Activated naive CD4-positive, alpha-beta T cell treated with anti-CD3 and anti-CD28 coated beads, Interleukin-2, amount 50 U/mL, for 24 hours (primary cell): ENCODE measurements at regions not wholly inside any gene's neighbourhood (a gene's known extent, or its start where the extent isn't known, plus 50 kb on each side); places are given as distances from the start of the nearest gene placed in this dataset.

Experiments used
- H3K27ac Mint-ChIP-seq: one replicate; pipeline ENCODE4 v1.8.0; 2021; ENCODE audit warnings: mild to moderate bottlenecking, mixed read lengths
- H3K27me3 Mint-ChIP-seq: one replicate; pipeline ENCODE4 v1.8.0; 2021; ENCODE audit warnings: mixed read lengths
- H3K36me3 Mint-ChIP-seq: one replicate; pipeline ENCODE4 v1.8.0; 2021; ENCODE audit warnings: mixed read lengths
- H3K4me1 Mint-ChIP-seq: one replicate; pipeline ENCODE4 v1.8.0; 2021; ENCODE audit warnings: mixed read lengths
- H3K4me3 Mint-ChIP-seq: one replicate; pipeline ENCODE4 v1.8.0; 2021; ENCODE audit warnings: mild to moderate bottlenecking, mixed read lengths
- H3K9me3 Mint-ChIP-seq: one replicate; pipeline ENCODE4 v1.8.0; 2021; ENCODE audit warnings: mixed read lengths

DNA sequence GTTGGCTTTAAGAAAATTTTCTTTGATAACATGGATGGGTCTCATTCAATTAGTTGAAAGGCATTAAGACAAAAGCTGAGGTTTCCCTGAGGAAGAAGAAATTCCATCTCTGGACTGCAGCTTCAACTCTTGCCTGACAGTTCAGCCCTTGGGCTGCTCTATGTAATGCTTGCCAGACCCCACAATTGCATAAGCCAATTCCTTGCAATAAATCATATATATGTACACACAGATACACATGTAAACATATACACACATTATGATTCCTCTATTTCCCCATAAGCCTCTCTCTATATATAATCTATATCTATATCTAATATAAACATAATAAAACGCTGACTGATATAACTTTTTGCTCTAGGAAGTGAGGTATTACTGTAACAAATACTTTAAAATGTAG, 301.5 kb upstream of the PRMT6 start:
- H3K27me3 Mint-ChIP-seq: no peaks in the 10 kb centered on the region
- no peak overlapping the region for H3K27ac Mint-ChIP-seq
- H3K4me1 Mint-ChIP-seq: no peaks in the 10 kb centered on the region
- no peak overlapping the region for H3K4me3 Mint-ChIP-seq
- H3K36me3 Mint-ChIP-seq: no peaks in the 10 kb centered on the region
- H3K9me3 Mint-ChIP-seq: peaks cover 6% of the 10 kb centered on the region

DNA sequence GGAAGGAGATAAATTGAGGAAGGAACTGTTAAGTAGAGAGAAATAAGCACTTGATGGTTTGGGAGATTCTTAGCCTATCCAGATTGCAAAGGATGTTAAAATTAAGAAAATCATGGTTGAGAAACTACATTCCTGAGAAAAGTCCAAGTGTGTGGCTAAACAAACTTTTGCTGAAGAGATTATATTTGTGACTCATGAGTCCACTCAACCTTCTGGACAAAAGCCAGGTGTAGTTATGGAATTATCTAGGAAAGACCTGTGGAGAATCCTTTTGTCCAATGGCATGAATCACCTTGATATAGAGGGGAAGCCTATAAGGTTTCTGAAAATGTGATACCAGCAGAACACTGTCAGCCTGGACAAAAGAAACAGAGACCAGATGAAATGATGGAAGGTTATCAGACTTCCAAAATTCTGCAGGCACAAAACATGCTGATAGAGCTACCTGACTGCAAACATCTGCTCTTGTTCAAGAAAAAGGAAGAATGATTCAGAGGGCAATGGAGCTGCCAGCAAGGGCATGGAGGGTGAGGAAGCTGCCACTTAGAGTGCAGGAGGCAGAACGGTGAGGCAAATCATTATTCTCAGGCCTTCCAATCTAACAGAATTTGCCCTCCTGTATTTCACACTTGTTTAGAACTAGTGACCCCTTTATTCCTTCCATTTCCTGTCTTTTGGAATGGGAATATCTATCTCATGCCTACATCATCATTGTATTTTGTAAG, 300.6 kb upstream of the PRMT6 start:
- Mint-ChIP-seq H3K4me3 (no peak overlapping the region), H3K9me3 (peaks cover 6% of the 10 kb centered on the region), H3K27ac (no peak overlapping the region), H3K36me3 (no peaks in the 10 kb centered on the region), H3K27me3 (no peaks in the 10 kb centered on the region), H3K4me1 (no peaks in the 10 kb centered on the region)

GRCh38 chr1:106756752-106757151, 299.7 kb upstream of the PRMT6 start:
- H3K4me3 Mint-ChIP-seq: no peak overlapping the region
- H3K36me3 Mint-ChIP-seq: no peaks in the 10 kb centered on the region
- no peaks in the 10 kb centered on the region for H3K27me3 Mint-ChIP-seq
- H3K9me3 Mint-ChIP-seq: peaks cover 6% of the 10 kb centered on the region
- H3K27ac Mint-ChIP-seq: no peak overlapping the region
- H3K4me1 Mint-ChIP-seq: no peaks in the 10 kb centered on the region

- H3K27ac Mint-ChIP-seq: no peak overlapping the region
- H3K4me3 Mint-ChIP-seq: no peak overlapping the region
- no peaks in the 10 kb centered on the region for H3K4me1 Mint-ChIP-seq
- H3K27me3 Mint-ChIP-seq: no peaks in the 10 kb centered on the region
- H3K9me3 Mint-ChIP-seq: no peaks in the 10 kb centered on the region
- H3K36me3 Mint-ChIP-seq: no peaks in the 10 kb centered on the region
These were observed 288.4 kb upstream of the PRMT6 start for GRCh38 chr1:106768077-106768476.

DNA sequence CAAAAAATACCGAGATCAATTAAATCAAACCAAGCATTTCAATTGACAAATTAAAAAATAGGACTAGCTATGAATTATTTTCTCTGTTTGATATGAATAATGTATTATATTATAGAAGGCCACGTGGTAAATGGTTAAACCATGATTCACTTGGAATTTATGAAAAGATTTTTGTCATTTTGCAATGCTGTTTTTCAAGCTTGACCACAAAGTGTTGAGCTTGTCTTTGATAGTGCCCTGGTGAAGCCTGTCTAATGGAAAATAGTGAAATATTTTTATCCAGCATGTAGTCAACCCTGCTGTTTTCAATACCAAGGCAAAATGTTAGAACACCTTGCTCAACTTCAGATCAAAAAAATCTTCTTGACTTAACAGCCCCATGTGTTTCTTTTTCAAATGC, 288.0 kb upstream of the PRMT6 start:
- no peaks in the 10 kb centered on the region for H3K36me3 Mint-ChIP-seq

DNA sequence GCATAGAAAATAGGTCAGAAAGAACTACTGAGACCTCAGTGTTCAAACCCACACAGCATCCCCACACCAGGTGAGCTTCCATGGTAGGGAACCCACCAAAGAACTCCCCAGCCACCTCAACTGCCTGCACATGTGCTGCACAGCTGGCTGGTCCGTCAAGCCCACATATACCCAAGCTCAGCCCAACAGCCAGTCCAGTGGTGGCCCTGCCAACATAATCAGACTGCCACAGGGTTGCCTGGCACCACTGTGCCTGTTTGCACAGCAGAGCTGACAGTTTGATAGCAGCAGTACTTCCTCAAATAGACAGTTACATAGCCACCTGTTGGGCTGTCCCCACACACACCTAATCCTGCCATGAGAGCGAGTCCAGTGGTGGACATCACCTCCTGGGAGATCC, 283.3 kb upstream of the PRMT6 start:
- Mint-ChIP-seq H3K27ac (no peak overlapping the region), H3K4me1 (no peaks in the 10 kb centered on the region), H3K27me3 (no peaks in the 10 kb centered on the region), H3K36me3 (no peaks in the 10 kb centered on the region), H3K4me3 (no peak overlapping the region), H3K9me3 (peaks cover 26% of the 10 kb centered on the region)

More for the DNA sequence above, 288.0 kb upstream of the PRMT6 start:
- Mint-ChIP-seq H3K27ac (no peak overlapping the region), H3K27me3 (no peaks in the 10 kb centered on the region), H3K9me3 (peaks cover 2% of the 10 kb centered on the region), H3K4me3 (no peak overlapping the region), H3K4me1 (no peaks in the 10 kb centered on the region)

DNA sequence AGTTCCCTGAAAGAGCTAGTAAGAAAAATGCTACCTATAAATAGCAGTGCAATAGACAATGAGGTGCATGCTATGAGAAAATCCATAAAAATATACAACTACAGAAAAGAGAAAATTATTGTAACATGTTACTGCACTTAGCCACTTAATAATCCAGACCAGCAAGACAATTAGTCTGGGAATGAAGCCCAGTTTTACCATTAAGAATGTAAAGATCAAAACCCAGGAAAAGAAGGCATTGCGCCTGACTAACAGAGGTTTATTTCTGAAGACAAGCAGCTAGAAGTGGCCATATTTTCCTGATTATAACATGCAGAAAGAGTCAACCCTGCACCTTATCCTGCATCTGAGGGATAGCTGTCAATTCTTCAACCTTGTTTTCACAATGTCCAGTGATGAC, 276.4 kb upstream of the PRMT6 start:
- Mint-ChIP-seq H3K9me3 (peaks cover 30% of the 10 kb centered on the region), H3K27ac (no peak overlapping the region), H3K4me3 (no peak overlapping the region)

DNA sequence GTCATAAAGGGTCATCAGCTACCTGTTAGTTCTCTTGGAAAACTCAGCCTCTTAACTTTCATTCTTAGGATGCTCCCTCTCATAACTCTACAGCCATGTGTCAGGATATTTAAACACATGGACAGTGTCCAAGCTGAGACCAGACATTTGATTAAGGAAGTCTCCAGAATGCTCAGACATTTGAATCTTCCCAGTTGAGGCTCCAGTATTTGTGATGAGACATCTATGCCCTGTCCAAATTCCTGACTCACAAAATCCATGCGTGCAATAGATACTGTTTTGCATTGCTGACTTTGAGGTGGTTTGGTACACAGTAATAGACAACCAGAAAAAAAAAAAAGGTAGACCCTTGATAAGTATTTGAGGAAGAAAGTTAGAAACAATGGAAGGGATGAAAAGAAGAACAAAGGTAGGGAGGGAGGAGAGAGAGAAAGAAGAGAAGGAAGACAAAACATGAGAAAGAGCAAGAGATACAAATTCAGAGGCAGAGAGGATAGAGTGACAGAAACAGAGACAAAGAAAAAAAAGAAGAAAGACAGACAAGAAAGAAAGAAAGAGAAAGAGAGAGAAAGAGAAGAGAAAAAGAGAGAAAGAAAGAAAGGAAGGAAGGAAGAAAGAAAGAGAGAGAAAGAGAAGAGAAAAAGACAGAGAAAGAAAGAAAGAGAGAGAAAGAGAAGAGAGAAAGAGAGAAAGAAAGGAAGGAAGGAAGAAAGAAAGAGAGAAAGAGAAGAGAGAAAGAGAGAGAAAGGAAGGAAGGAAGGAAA, 275.5 kb upstream of the PRMT6 start:
- Mint-ChIP-seq H3K27me3 (no peaks in the 10 kb centered on the region), H3K9me3 (peaks cover 30% of the 10 kb centered on the region), H3K27ac (no peak overlapping the region), H3K4me1 (no peaks in the 10 kb centered on the region), H3K4me3 (no peak overlapping the region), H3K36me3 (no peaks in the 10 kb centered on the region)

More for the DNA sequence above, 276.4 kb upstream of the PRMT6 start:
- no peaks in the 10 kb centered on the region for H3K36me3 Mint-ChIP-seq
- no peaks in the 10 kb centered on the region for H3K4me1 Mint-ChIP-seq
- H3K27me3 Mint-ChIP-seq: no peaks in the 10 kb centered on the region

DNA sequence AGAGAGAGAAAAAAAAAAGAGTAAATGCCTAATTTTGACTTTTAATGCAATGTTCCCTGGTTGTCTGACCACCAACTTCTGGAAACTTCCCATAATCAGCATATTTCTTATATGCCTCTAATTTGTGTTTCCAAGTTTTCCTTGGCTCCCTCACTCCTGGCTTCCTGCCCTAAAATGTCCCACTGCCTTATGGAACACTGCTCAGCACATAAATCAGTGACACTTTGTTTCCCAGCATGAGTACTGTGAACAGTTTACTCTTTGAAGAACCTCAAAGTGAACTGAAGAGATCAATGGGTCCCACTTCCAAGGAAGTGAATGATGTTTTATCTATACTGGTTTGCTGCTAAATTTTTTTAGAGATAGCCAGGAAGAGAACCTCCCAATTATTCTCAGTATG, 271.3 kb upstream of the PRMT6 start:
- Mint-ChIP-seq H3K36me3 (no peaks in the 10 kb centered on the region), H3K27ac (no peak overlapping the region), H3K9me3 (peaks cover 10% of the 10 kb centered on the region), H3K4me1 (no peaks in the 10 kb centered on the region), H3K27me3 (no peaks in the 10 kb centered on the region), H3K4me3 (no peak overlapping the region)

DNA sequence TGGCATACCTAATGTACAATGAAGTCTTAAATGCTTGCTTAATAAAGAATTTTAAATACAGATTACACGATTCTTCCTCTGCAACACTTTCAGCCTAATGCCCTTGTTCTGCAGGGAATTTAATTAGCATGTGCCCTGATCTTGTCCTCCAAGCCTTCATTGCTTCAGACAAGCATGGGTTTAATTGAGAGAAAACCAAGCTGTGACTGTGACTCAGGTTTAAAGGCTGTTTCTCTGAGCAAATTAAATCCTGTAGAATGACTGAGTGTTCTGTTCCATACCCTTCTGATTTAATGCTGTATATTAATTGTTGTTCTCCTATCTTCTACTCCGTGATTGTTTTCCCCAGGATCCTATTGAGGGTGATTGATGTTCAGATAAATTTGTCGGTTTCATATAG, 269.0 kb upstream of the PRMT6 start:
- Mint-ChIP-seq H3K36me3 (no peaks in the 10 kb centered on the region), H3K27me3 (no peaks in the 10 kb centered on the region), H3K9me3 (peaks cover 10% of the 10 kb centered on the region), H3K4me1 (no peaks in the 10 kb centered on the region), H3K27ac (no peak overlapping the region), H3K4me3 (no peak overlapping the region)

DNA sequence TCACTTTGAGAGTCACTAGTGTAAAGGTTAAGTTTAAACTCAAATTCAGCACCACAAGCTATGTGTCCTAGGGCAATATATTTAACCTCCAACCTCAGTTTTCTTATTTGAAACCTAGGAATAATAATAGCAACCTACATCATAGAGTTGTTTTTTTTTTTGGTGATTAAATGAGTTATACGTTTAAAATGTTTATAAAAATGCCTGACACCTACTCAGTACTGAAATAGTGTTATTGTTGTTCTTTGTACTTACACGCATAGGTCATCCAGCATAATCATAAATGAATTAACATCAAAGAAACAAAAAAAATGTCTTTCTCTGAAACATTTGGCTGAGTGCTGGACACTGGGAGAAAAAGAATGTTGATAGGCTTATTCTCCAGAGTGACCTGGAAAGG, 266.8 kb upstream of the PRMT6 start:
- Mint-ChIP-seq H3K36me3 (no peaks in the 10 kb centered on the region), H3K27me3 (no peaks in the 10 kb centered on the region), H3K4me1 (no peaks in the 10 kb centered on the region), H3K4me3 (no peak overlapping the region), H3K27ac (no peak overlapping the region), H3K9me3 (peaks cover 3% of the 10 kb centered on the region)

GRCh38 chr1:106791041-106791440, 265.4 kb upstream of the PRMT6 start:
- H3K27me3 Mint-ChIP-seq: no peaks in the 10 kb centered on the region
- no peaks in the 10 kb centered on the region for H3K36me3 Mint-ChIP-seq
- H3K4me1 Mint-ChIP-seq: no peaks in the 10 kb centered on the region
- no peak overlapping the region for H3K27ac Mint-ChIP-seq
- no peaks in the 10 kb centered on the region for H3K9me3 Mint-ChIP-seq
- no peak overlapping the region for H3K4me3 Mint-ChIP-seq

DNA sequence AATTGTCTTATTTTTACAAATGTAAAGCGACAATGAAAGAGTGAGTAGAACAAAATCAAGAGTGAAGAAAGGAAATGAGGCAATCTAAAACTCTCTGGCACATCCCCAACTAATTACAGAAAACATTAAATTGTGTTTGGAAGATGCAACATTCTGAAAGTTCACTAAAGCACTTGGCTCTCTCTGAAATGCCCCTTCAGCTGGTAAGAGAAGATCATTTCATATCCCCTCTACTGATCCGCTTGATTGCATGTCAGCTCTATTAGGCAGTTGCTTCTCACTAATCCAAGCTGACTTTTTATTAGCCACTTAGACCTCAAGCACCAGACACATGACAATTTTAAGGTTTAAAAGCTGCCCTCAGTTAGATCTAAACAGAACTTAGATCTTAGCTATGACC, 262.8 kb upstream of the PRMT6 start:
- Mint-ChIP-seq H3K27ac (no peak overlapping the region), H3K36me3 (no peaks in the 10 kb centered on the region), H3K27me3 (no peaks in the 10 kb centered on the region), H3K4me1 (no peaks in the 10 kb centered on the region), H3K4me3 (no peak overlapping the region), H3K9me3 (no peaks in the 10 kb centered on the region)

DNA sequence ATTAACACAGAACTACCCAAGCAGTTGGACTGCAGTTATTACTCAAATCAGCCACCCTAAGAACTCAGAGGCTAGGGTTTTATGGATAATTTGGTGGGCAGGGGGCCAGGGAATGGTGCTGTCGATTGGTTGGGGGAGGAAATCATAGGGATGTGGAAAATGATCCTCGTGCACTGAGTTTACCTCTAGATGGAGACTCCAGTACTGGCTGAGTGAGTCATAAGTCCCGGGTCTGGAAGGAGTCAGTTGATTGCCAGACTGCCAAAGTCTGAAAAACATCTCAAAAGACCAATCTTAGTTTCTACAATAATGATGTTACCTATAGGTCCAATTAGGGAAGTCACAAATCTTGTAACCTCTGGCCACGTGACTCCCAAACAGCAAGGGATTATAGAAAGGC, 257.5 kb upstream of the PRMT6 start:
- Mint-ChIP-seq H3K9me3 (no peaks in the 10 kb centered on the region), H3K27ac (no peak overlapping the region), H3K4me3 (no peak overlapping the region), H3K27me3 (no peaks in the 10 kb centered on the region), H3K4me1 (no peaks in the 10 kb centered on the region), H3K36me3 (no peaks in the 10 kb centered on the region)

DNA sequence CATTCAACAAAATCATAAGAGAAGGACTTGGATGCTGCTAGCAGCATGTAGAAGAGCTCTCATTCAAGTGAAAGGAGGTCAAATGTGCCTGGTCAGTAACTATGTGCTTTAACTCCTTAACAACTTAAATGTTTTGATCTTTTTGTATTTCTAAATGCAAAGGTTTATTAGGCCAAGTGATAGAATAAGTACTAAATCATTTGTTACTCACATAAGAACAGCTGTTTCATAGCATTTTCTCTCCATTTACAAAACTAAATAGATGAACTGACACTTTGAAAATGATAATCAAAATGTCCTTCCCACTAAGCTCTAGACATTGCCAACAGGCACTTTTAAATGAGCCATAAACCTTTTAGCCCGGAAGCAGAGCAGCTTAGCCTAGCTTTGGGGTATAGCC, 254.3 kb upstream of the PRMT6 start:
- Mint-ChIP-seq H3K4me3 (no peak overlapping the region), H3K27me3 (no peaks in the 10 kb centered on the region), H3K9me3 (no peaks in the 10 kb centered on the region), H3K36me3 (no peaks in the 10 kb centered on the region), H3K27ac (no peak overlapping the region), H3K4me1 (no peaks in the 10 kb centered on the region)

GRCh38 chr1:106814418-106814817, 242.1 kb upstream of the PRMT6 start:
- Mint-ChIP-seq H3K27ac (no peak overlapping the region), H3K27me3 (no peaks in the 10 kb centered on the region), H3K4me3 (no peak overlapping the region), H3K4me1 (no peaks in the 10 kb centered on the region), H3K36me3 (no peaks in the 10 kb centered on the region), H3K9me3 (peaks cover 8% of the 10 kb centered on the region)
